ENCODE measurements at regions not wholly inside any gene's neighbourhood (a gene's known extent, or its start where the extent isn't known, plus 50 kb on each side); places are given as distances from the start of the nearest gene placed in this dataset.

DNA sequence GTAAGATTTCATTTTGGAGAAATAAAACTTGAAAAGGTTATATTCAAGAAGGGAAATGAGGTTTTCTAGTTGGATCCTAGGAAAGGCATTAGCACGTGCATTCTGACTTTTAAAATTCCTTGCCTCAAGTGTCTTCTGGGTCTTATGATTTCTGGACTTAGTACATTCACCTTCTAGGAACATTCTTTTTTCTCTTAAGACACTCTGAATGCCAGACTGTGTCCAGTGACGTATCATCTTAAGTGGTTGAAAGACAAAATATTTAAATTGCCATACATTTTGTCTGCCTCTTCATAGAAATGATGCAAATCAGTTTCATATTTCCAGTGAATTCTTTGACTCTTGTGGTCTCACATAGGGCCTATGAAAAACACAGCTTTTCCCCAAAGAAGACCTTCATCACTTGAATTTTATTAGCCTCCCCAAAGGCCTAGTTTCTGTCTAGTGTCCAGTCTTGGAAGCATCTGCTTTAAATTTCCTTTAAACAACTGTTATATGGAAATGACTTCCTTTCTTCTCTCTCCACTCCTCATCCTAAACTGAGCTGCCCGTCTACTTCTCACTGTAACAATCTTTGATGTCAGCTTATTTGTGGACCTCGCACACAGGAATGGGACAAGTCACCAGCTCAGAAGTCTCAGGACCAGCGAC is 187.2 kb downstream of the HLX start:
- TF ChIP-seq, protein P1, sequence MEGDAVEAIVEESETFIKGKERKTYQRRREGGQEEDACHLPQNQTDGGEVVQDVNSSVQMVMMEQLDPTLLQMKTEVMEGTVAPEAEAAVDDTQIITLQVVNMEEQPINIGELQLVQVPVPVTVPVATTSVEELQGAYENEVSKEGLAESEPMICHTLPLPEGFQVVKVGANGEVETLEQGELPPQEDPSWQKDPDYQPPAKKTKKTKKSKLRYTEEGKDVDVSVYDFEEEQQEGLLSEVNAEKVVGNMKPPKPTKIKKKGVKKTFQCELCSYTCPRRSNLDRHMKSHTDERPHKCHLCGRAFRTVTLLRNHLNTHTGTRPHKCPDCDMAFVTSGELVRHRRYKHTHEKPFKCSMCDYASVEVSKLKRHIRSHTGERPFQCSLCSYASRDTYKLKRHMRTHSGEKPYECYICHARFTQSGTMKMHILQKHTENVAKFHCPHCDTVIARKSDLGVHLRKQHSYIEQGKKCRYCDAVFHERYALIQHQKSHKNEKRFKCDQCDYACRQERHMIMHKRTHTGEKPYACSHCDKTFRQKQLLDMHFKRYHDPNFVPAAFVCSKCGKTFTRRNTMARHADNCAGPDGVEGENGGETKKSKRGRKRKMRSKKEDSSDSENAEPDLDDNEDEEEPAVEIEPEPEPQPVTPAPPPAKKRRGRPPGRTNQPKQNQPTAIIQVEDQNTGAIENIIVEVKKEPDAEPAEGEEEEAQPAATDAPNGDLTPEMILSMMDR (optimal IDR thresholded peaks at IDR 0.05 in 1 of 3, IDR thresholded peaks at IDR 0.05 in 1 of 3, conservative IDR thresholded peaks at IDR 0.05 in 1 of 3; ENCODE audit: extremely low read depth in 1 of 3, insufficient read depth in 2 of 3, low read length in 3 of 3): no peak
- no peak for TF ChIP-seq EZH2 (IDR thresholded peaks at IDR 0.05; ENCODE audit: low read length)
